ENCODE measurements at regions not wholly inside any gene's neighbourhood (a gene's known extent, or its start where the extent isn't known, plus 50 kb on each side); places are given as distances from the start of the nearest gene placed in this dataset.
"Not testable (repeated sequence)": the region's sequence is repeated elsewhere in the genome, so short reads cannot be mapped to it uniquely, and the experiment has no call there.

DNA sequence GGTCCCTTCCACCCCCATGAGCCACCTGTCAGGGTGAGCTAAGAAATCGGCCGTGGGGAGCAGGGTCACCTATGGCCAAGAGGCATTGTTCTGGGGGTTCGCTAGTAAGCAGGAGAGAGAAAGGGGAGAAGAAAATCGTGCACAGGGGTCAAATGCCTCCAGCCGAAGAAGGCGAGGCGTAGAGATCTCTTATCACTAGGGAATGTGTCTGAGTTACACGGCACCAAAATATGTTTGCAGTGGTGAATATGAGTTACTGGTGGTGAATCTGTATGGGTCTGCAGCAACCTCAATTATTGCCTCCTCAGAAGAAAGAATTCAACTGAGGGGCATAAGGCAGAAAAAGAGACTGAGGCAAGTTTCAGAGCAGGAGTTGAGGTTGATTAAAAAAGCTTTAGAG, 54.2 kb upstream of the RABGAP1L start:
- DNase-seq (ENCODE audit: insufficient read length, low spot score), result no peak
- TF ChIP-seq, protein P1, sequence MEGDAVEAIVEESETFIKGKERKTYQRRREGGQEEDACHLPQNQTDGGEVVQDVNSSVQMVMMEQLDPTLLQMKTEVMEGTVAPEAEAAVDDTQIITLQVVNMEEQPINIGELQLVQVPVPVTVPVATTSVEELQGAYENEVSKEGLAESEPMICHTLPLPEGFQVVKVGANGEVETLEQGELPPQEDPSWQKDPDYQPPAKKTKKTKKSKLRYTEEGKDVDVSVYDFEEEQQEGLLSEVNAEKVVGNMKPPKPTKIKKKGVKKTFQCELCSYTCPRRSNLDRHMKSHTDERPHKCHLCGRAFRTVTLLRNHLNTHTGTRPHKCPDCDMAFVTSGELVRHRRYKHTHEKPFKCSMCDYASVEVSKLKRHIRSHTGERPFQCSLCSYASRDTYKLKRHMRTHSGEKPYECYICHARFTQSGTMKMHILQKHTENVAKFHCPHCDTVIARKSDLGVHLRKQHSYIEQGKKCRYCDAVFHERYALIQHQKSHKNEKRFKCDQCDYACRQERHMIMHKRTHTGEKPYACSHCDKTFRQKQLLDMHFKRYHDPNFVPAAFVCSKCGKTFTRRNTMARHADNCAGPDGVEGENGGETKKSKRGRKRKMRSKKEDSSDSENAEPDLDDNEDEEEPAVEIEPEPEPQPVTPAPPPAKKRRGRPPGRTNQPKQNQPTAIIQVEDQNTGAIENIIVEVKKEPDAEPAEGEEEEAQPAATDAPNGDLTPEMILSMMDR (IDR thresholded peaks at IDR 0.05; ENCODE audit: insufficient read depth, missing control alignments), result no peak
- no peak for FAIRE-seq

- FAIRE-seq (no peak), DNase-seq (ENCODE audit: insufficient read length, low spot score) (no peak)
- TF ChIP-seq, protein P1 (IDR thresholded peaks at IDR 0.05; ENCODE audit: insufficient read depth, missing control alignments), result no peak
These were observed 55.6 kb upstream of the RABGAP1L start for GRCh38 chr1:174103766-174104165.

DNA sequence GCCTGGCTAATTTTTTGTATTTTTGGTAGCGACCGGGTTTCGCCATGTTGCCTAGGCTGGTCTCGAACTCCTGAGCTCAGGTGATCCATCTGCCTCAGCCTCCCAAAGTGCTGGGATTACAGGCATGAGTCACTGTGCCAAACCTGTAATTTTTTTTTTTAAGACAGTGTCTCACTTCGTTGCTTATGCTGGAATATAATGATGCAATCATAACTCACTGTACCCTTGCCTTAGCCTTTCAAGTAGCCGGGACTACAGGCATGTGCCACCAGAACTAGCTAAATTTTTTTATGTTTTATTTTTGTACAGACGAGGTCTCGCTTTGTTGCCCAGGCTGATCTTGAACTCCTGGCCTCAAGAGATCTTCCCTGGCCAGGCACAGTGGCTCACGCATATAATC, 57.3 kb upstream of the RABGAP1L start:
- DNase-seq (ENCODE audit: insufficient read length, low spot score); FAIRE-seq: not testable (repeated sequence)

DNA sequence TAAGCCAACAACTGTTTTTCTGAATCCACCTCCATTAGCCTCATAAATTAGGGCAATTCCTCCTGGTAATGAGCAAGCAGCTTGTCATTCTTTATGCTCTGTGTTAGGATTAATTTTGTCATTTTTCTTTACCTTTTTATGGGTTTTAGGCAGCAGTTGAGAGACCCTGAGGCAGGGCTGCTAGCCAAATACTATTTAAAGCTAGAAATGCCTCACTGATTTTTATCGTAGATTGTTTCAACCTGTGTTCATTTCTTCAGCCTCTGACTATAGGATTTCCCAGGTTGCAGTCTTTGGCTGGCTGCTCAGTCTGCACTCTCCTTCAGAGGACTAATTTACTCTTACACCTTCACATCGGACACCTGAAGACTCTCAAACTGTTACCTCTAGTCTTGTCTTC, 61.9 kb upstream of the RABGAP1L start:
- FAIRE-seq (no peak), DNase-seq (ENCODE audit: insufficient read length, low spot score) (no peak)
- TF ChIP-seq, protein P1 (IDR thresholded peaks at IDR 0.05; ENCODE audit: insufficient read depth, missing control alignments), result no peak

DNA sequence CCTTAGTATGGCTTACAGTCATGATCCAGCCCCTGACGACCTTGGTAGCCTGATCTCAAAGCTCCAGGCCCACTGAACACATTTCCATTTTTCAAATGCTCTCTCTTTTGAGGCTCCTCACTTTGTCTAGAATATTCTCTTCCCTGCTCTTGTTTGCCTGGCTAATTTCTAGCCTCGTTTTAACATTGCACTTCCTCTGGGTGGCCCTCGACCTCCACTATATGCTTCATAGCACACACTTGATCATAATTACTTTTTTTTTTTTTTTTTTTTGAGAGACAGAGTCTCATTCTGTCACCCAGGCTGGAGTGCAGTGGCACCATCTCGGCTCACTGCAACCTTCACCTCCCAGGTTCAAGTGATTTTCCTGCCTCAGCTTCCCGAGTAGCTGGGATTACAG, 65.5 kb upstream of the RABGAP1L start:
- not testable (repeated sequence) for DNase-seq (ENCODE audit: insufficient read length, low spot score); FAIRE-seq
- TF ChIP-seq, protein P1 (IDR thresholded peaks at IDR 0.05; ENCODE audit: insufficient read depth, missing control alignments), result peak; percentile 46

DNA sequence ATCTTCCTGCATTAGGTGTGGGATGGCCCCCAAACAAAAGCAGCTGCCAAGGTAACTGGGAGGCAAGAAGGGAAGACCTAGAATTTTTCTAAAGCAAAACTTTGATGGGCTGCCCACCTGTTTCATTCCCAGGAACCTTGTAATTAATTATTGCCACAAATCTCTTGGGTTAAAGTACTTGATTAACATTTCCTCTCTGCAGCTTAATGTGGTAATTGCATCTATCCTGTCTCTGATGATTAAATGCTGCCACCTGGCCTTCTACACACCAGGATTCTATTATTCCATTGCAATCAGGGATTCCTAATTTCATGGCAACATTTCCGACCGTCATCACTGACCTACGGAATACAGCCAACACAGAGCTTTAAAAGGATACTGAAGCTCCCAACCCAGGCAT, 68.3 kb upstream of the RC3H1 start:
- peak; percentile 90 for FAIRE-seq
- TF ChIP-seq, protein P1 (IDR thresholded peaks at IDR 0.05; ENCODE audit: insufficient read depth, missing control alignments), result peak; percentile 29
- peak; percentile 58 for DNase-seq (ENCODE audit: insufficient read length, low spot score)

- DNase-seq (ENCODE audit: insufficient read length, low spot score) (no peak), FAIRE-seq (no peak)
- TF ChIP-seq, protein P1 (IDR thresholded peaks at IDR 0.05; ENCODE audit: insufficient read depth, missing control alignments), result no peak
These were observed 58.7 kb upstream of the RC3H1 start for GRCh38 chr1:174080819-174081218.

DNA sequence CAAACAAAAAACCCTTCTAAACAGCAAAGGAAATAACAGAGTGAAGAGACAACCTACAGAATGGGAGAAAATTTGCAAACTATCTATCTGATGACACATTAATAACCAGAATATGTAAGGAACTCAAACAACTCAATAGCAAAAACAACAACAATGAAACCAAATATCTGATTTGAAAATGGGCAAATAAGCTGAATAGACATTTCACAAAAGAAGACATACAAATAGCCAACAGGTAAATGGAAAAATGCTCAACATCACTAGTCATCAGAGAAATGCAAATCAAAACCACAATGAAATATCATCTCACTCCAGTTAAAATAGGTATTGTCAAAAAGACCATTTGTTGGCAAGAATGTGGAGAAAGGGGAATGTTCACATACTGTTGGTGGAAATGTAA, 57.6 kb upstream of the RC3H1 start:
- peak; percentile 6 for FAIRE-seq
- no peak for DNase-seq (ENCODE audit: insufficient read length, low spot score)
- TF ChIP-seq, protein P1 (IDR thresholded peaks at IDR 0.05; ENCODE audit: insufficient read depth, missing control alignments), result no peak

GRCh38 chr1:174078916-174079315, 56.8 kb upstream of the RC3H1 start:
- not testable (repeated sequence) for DNase-seq (ENCODE audit: insufficient read length, low spot score); FAIRE-seq

Measured in D721Med (cell line).